Endothelial cell of umbilical vein (primary cell): ENCODE measurements at regions not wholly inside any gene's neighbourhood (a gene's known extent, or its start where the extent isn't known, plus 50 kb on each side); places are given as distances from the start of the nearest gene placed in this dataset.
"Not testable (repeated sequence)": the region's sequence is repeated elsewhere in the genome, so short reads cannot be mapped to it uniquely, and the experiment has no call there.

ENCODE experiments used
- BruUV-seq: library from RNA; stranded (reverse); fragments of 400-500 nt; replicated peaks from 2 replicates; lab custom pipeline; 2021; lab: Mats Ljungman, UMichigan
- CTCF ChIA-PET: fragments of 300-600, 350-600 bp; sonication (Branson Sonifier 250); formaldehyde crosslinking; loops from one replicate; lab custom pipeline; 2021; ENCODE audit warnings: antibody characterized with exemption, inconsistent platforms; lab: Charles Lee
- POLR2A ChIA-PET: fragments of 300-600, 350-600 bp; sonication (Branson Sonifier 250); formaldehyde crosslinking; loops from one replicate; lab custom pipeline; 2021; ENCODE audit warnings: antibody characterized with exemption, inconsistent platforms; lab: Charles Lee
- DNase-seq: peaks from one replicate; pipeline ENCODE4 v3.0.0-alpha.2; 2011; ENCODE audit warnings: low read depth, low spot score
- FAIRE-seq: peaks from 2 replicates; lab custom pipeline; 2011; peaks lifted over from hg19 to GRCh38; lab: Jason Lieb, UNC
- H2AFZ ChIP-seq: 2 replicates; pipeline ENCODE4 v1.6.0; 2012; ENCODE audit warnings: low read depth, low read length, control low read depth, inconsistent platforms
- H3K27ac ChIP-seq: 2 replicates; pipeline ENCODE4 v1.5.1; 2011; ENCODE audit warnings: low read depth, mild to moderate bottlenecking, control low read depth, low read length, moderate library complexity; ENCODE audit not compliant: insufficient read depth
- H3K27me3 ChIP-seq, 2 experiments: 2 replicates each; pipeline versions ENCODE4 v1.6.0 to v1.6.1; 2011; ENCODE audit warnings: low read length in 2 of 2, mixed read lengths in 1 of 2; ENCODE audit not compliant: control insufficient read depth in 2 of 2, insufficient read depth in 2 of 2
- H3K36me3 ChIP-seq, 2 experiments: 2 replicates in 1 of 2; 3 replicates in 1 of 2; pipeline ENCODE4 v1.5.1; 2011; ENCODE audit warnings: low read length in 2 of 2, mild to moderate bottlenecking in 1 of 2, moderate library complexity in 1 of 2; ENCODE audit not compliant: control insufficient read depth in 2 of 2, insufficient read depth in 2 of 2; ENCODE audit errors: extremely low read depth in 1 of 2
- H3K4me1 ChIP-seq: 3 replicates; pipeline ENCODE4 v1.5.1; 2011; ENCODE audit warnings: mild to moderate bottlenecking, low read length; ENCODE audit not compliant: control insufficient read depth, insufficient read depth; ENCODE audit errors: extremely low read depth
- H3K4me2 ChIP-seq: 2 replicates; pipeline ENCODE4 v1.6.1; 2011; ENCODE audit warnings: low read length, control low read depth, mixed read lengths; ENCODE audit not compliant: insufficient read depth
- H3K4me3 ChIP-seq, 3 experiments: fragments of 200-600 bp in 1 of 3; sonication (generic), shearing (Covaris generic) in 1 of 3; replicated peaks in 1 of 3; 2 replicates each; pipeline ENCODE4 v1.5.1; 2011 to 2016; ENCODE audit warnings: control low read depth in 3 of 3, low read length in 3 of 3, mild to moderate bottlenecking in 2 of 3, inconsistent platforms in 1 of 3, low read depth in 1 of 3, moderate library complexity in 1 of 3; ENCODE audit not compliant: insufficient read depth in 1 of 3
- H3K79me2 ChIP-seq: 2 replicates; pipeline ENCODE4 v1.6.0; 2012; ENCODE audit warnings: low read length, inconsistent platforms; ENCODE audit not compliant: control insufficient read depth, insufficient read depth
- H3K9ac ChIP-seq: replicated peaks from 2 replicates; pipeline ENCODE3; 2011; ENCODE audit warnings: low read length, control low read depth; ENCODE audit not compliant: insufficient read depth; ENCODE audit errors: extremely low read depth
- H3K9me1 ChIP-seq: replicated peaks from 3 replicates; pipeline ENCODE4 v1.6.0; 2011; ENCODE audit warnings: mild to moderate bottlenecking, low read length; ENCODE audit not compliant: control insufficient read depth, insufficient read depth; ENCODE audit errors: extremely low read depth
- H3K9me3 ChIP-seq: replicated peaks from 2 replicates; pipeline ENCODE4 v1.5.1; 2012; ENCODE audit warnings: low read length, inconsistent platforms; ENCODE audit not compliant: control insufficient read depth, insufficient read depth
- H4K20me1 ChIP-seq: replicated peaks from 2 replicates; pipeline ENCODE3; 2011; ENCODE audit warnings: mild to moderate bottlenecking, low read length; ENCODE audit not compliant: control insufficient read depth, insufficient read depth; ENCODE audit errors: extremely low read depth
- EZH2 ChIP-seq: IDR thresholded peaks from 2 replicates; pipeline ENCODE4 v1.6.1; 2012; ENCODE audit warnings: borderline replicate concordance, low read depth, mild to moderate bottlenecking, moderate library complexity, low read length, inconsistent platforms; ENCODE audit not compliant: severe bottlenecking
- FOS ChIP-seq: IDR thresholded peaks from 2 replicates; pipeline ENCODE4 v1.6.1; 2011; ENCODE audit warnings: mild to moderate bottlenecking, low read length, moderate library complexity, borderline replicate concordance; ENCODE audit not compliant: insufficient read depth
- GATA2 ChIP-seq: IDR thresholded peaks from 2 replicates; pipeline ENCODE4 v1.7.0; 2011; ENCODE audit warnings: low read depth, mild to moderate bottlenecking, moderate library complexity, mixed read lengths, low read length; ENCODE audit not compliant: insufficient read length, insufficient read depth
- JUN ChIP-seq: IDR thresholded peaks from 2 replicates; pipeline ENCODE4 v1.6.1; 2011; ENCODE audit warnings: borderline replicate concordance, low read depth; ENCODE audit not compliant: insufficient read length, insufficient read depth
- MYC ChIP-seq: IDR thresholded peaks from one replicate; pipeline ENCODE4 v1.6.1; 2011; ENCODE audit warnings: mild to moderate bottlenecking, low read depth, low read length
- POLR2A ChIP-seq: IDR thresholded peaks from 2 replicates; pipeline ENCODE4 v1.6.1; 2012; ENCODE audit warnings: low read depth, mild to moderate bottlenecking, control low read depth, low read length
- POLR2AphosphoS5 ChIP-seq: IDR thresholded peaks from 2 replicates; pipeline ENCODE4 v1.6.1; 2012; ENCODE audit warnings: low read depth, mild to moderate bottlenecking, control low read depth, low read length, moderate library complexity; ENCODE audit not compliant: insufficient read depth
- dilution Hi-C: fragments of 300-500 bp; cut with MboI; formaldehyde crosslinking; loops from one replicate; pipeline ENCODE4 v1.15.0; 2019; ENCODE audit warnings: low sequenced_read_pairs; ENCODE audit not compliant: extremely low pct_ligation_motif_present
- intact Hi-C: fragments of 100-400 bp; cut with micrococcal nuclease; formaldehyde crosslinking; loops from one replicate; pipeline ENCODE4 v1.10.0; 2022
- TF ChIP-seq, protein P1 (sequence below): IDR thresholded peaks from 2 replicates; pipeline ENCODE4 v1.6.1; 2011; ENCODE audit not compliant: insufficient read depth, insufficient read length
- TF ChIP-seq, protein P2 (sequence below), 2 donors: IDR thresholded peaks; 1 replicate in 1 of 2; 2 replicates in 1 of 2; pipeline ENCODE4 v1.5.1; 2011; ENCODE audit warnings: low read length in 2 of 2, mild to moderate bottlenecking in 2 of 2, moderate library complexity in 2 of 2, control low read depth in 1 of 2, inconsistent platforms in 1 of 2, low read depth in 1 of 2; ENCODE audit not compliant: insufficient read depth in 1 of 2; ENCODE audit errors: extremely low read depth in 1 of 2

DNA sequence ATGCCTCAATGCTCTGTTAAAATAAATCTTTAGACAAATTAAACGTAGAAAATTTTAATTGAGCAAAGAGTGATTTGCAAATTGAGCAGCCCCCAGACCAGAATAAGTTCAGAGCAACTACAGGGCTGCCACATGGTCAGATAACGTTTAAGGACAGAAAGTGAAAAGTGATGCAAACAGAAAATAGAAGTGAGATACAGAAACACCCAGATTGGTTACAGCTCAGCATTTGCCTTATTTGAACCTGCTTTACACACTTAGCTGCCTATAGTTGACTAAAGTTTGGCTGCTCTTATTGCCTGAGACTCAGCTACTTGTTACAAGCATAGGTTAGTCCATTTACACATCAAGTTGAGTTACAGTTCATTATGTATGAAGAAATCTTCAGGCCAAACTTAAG, 1800.8 kb upstream of the PCDH10 start:
- H3K4me3 ChIP-seq = no peak overlapping the region
- CTCF ChIA-PET = no interaction called here
- intact Hi-C loops = no loop called here
- no peaks in the 10 kb centered on the region for H3K4me1 ChIP-seq
- H3K36me3 ChIP-seq = no peaks in the 10 kb centered on the region
- H3K4me2 ChIP-seq = no peak overlapping the region
- FAIRE-seq (no peak), DNase-seq (no peak)
- H4K20me1 ChIP-seq = no peaks in the 10 kb centered on the region
- no peak overlapping the region for H3K9ac ChIP-seq
- H3K27me3 ChIP-seq = no peaks in the 10 kb centered on the region
- BruUV-seq = no TSS peak
- H3K9me1 ChIP-seq = no peaks in the 10 kb centered on the region
- TF ChIP-seq MYC (no peak), POLR2A (no peak), JUN (no peak), FOS (no peak), POLR2AphosphoS5 (no peak), EZH2 (no peak), GATA2 (no peak)
- TF ChIP-seq, protein P1, sequence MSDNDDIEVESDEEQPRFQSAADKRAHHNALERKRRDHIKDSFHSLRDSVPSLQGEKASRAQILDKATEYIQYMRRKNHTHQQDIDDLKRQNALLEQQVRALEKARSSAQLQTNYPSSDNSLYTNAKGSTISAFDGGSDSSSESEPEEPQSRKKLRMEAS = no peak
- TF ChIP-seq, protein P2, sequence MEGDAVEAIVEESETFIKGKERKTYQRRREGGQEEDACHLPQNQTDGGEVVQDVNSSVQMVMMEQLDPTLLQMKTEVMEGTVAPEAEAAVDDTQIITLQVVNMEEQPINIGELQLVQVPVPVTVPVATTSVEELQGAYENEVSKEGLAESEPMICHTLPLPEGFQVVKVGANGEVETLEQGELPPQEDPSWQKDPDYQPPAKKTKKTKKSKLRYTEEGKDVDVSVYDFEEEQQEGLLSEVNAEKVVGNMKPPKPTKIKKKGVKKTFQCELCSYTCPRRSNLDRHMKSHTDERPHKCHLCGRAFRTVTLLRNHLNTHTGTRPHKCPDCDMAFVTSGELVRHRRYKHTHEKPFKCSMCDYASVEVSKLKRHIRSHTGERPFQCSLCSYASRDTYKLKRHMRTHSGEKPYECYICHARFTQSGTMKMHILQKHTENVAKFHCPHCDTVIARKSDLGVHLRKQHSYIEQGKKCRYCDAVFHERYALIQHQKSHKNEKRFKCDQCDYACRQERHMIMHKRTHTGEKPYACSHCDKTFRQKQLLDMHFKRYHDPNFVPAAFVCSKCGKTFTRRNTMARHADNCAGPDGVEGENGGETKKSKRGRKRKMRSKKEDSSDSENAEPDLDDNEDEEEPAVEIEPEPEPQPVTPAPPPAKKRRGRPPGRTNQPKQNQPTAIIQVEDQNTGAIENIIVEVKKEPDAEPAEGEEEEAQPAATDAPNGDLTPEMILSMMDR (IDR thresholded peaks at IDR 0.05; ENCODE audit: extremely low read depth in 1 of 2, insufficient read depth in 1 of 2, low read depth in 1 of 2, low read length in 2 of 2) = no peak
- H3K9me3 ChIP-seq = no peaks in the 10 kb centered on the region
- H3K27ac ChIP-seq = no peak overlapping the region
- H2AFZ ChIP-seq = no peak overlapping the region
- H3K79me2 ChIP-seq = no peaks in the 10 kb centered on the region
- POLR2A ChIA-PET = no interaction called here
- dilution Hi-C loops = no loop called here

DNA sequence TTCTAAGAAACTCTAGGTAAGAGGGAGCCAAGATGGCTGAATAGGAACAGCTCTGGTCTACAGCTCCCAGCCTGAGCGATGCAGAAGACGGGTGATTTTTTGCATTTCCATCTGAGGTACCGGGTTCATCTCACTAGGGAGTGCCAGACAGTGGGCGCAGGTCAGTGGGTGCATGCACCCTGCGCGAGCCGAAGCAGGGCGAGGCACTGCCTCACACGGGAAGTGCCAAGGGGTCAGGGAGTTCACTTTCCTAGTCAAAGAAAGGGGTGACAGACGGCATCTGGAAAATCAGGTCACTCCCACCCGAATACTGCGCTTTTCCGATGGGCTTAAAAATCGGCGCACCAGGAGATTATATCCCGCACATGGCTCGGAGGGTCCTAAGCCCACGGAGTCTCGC, 1796.7 kb upstream of the PCDH10 start:
- DNase-seq, H3K79me2 ChIP-seq, FAIRE-seq, H3K36me3 ChIP-seq, CTCF ChIA-PET, H3K9me1 ChIP-seq, H3K4me1 ChIP-seq, H3K4me2 ChIP-seq, H2AFZ ChIP-seq, intact Hi-C loops, H4K20me1 ChIP-seq, dilution Hi-C loops, H3K27me3 ChIP-seq, H3K9me3 ChIP-seq, POLR2A ChIA-PET, BruUV-seq, H3K4me3 ChIP-seq, H3K27ac ChIP-seq, H3K9ac ChIP-seq: not testable (repeated sequence)
